HEK293 (cell line): ENCODE measurements at regions not wholly inside any gene's neighbourhood (a gene's known extent, or its start where the extent isn't known, plus 50 kb on each side); places are given as distances from the start of the nearest gene placed in this dataset.

Experiments used
- CTCF ChIA-PET: fragments of 350-600 bp; formaldehyde crosslinking; extraction: SDS; loops from one replicate; lab custom pipeline; 2021; ENCODE audit warnings: antibody characterized with exemption; lab: Yijun Ruan, JAX
- POLR2A ChIA-PET: fragments of 300-600 bp; formaldehyde crosslinking; extraction: SDS; loops from one replicate; lab custom pipeline; 2020; ENCODE audit warnings: antibody characterized with exemption, inconsistent platforms; lab: Yijun Ruan, JAX
- H3K27ac ChIP-seq: fragments of 200-500 bp; sonication (Bioruptor generic); 2 replicates; pipeline ENCODE4 v1.5.1; 2014; ENCODE audit warnings: low read depth, low read length, control low read depth, inconsistent platforms; ENCODE audit errors: extremely low read depth
- H3K36me3 ChIP-seq, 2 experiments: fragments of 200-500 bp in 1 of 2; sonication (Bioruptor generic) in 1 of 2; 1 replicate in 1 of 2; 2 replicates in 1 of 2; pipeline ENCODE4 v1.5.1; 2014 to 2017; ENCODE audit warnings: inconsistent platforms in 2 of 2, low read length in 2 of 2; ENCODE audit not compliant: control insufficient read depth in 2 of 2, insufficient read depth in 1 of 2
- H3K4me1 ChIP-seq: fragments of 200-500 bp; sonication (Bioruptor generic); 2 replicates; pipeline ENCODE4 v1.5.1; 2014; ENCODE audit warnings: mild to moderate bottlenecking, low read length, inconsistent platforms; ENCODE audit not compliant: control insufficient read depth, insufficient read depth
- H3K4me3 ChIP-seq: 2 replicates; pipeline ENCODE4 v1.5.1; 2011; ENCODE audit warnings: low read depth, mild to moderate bottlenecking, control low read depth, low read length, moderate library complexity
- H3K9me3 ChIP-seq: fragments of 200-500 bp; sonication (Bioruptor generic); 2 replicates; pipeline ENCODE4 v1.5.1; 2014; ENCODE audit warnings: low read depth, low read length, inconsistent platforms; ENCODE audit not compliant: control insufficient read depth, insufficient read depth
- SCRT2 ChIP-seq: fragments of 450-650 bp; formaldehyde crosslinking; IDR thresholded peaks from 2 replicates; pipeline ENCODE4 v1.5.1; 2016; ENCODE audit warnings: missing biosample characterization, missing genetic modification characterization
- SP7 ChIP-seq: fragments of 450-650 bp; formaldehyde crosslinking; IDR thresholded peaks from 2 replicates; pipeline ENCODE4 v1.5.1; 2016; ENCODE audit warnings: missing biosample characterization, missing genetic modification characterization
- TRIM28 ChIP-seq: IDR thresholded peaks from 2 replicates; pipeline ENCODE4 v1.6.1; 2011; ENCODE audit warnings: low read length, control low read depth, borderline replicate concordance
- ZFP37 ChIP-seq: fragments of 450-650 bp; formaldehyde crosslinking; IDR thresholded peaks from 2 replicates; pipeline ENCODE4 v1.5.1; 2016; ENCODE audit warnings: missing biosample characterization, missing genetic modification characterization
- ZFP69B ChIP-seq: fragments of 450-650 bp; formaldehyde crosslinking; IDR thresholded peaks from 2 replicates; pipeline ENCODE4 v1.5.1; 2016; ENCODE audit warnings: missing biosample characterization, missing genetic modification characterization
- ZNF16 ChIP-seq: fragments of 450-650 bp; formaldehyde crosslinking; IDR thresholded peaks from 2 replicates; pipeline ENCODE4 v1.5.1; 2016; ENCODE audit warnings: low read depth, missing biosample characterization, missing genetic modification characterization
- ZNF184 ChIP-seq: fragments of 450-650 bp; IDR thresholded peaks from 2 replicates; pipeline ENCODE4 v1.5.1; 2018; ENCODE audit warnings: missing biosample characterization, mild to moderate bottlenecking, missing genetic modification characterization
- ZNF214 ChIP-seq: fragments of 450-650 bp; formaldehyde crosslinking; IDR thresholded peaks from 2 replicates; pipeline ENCODE4 v1.5.1; 2017; ENCODE audit warnings: missing biosample characterization, mild to moderate bottlenecking, missing genetic modification characterization, borderline replicate concordance
- ZNF221 ChIP-seq: fragments of 450-650 bp; formaldehyde crosslinking; IDR thresholded peaks from 2 replicates; pipeline ENCODE4 v1.5.1; 2017; ENCODE audit warnings: missing biosample characterization, missing genetic modification characterization, borderline replicate concordance
- ZNF24 ChIP-seq: fragments of 450-650 bp; formaldehyde crosslinking; IDR thresholded peaks from 2 replicates; pipeline ENCODE4 v1.5.1; 2016; ENCODE audit warnings: missing biosample characterization, missing genetic modification characterization
- ZNF366 ChIP-seq: fragments of 450-650 bp; formaldehyde crosslinking; conservative IDR thresholded peaks from 2 replicates; pipeline ENCODE4 v1.5.1; 2016; ENCODE audit warnings: missing biosample characterization, missing genetic modification characterization
- ZNF394 ChIP-seq: fragments of 450-650 bp; formaldehyde crosslinking; IDR thresholded peaks from 2 replicates; pipeline ENCODE4 v1.5.1; 2016; ENCODE audit warnings: missing biosample characterization, missing genetic modification characterization, mild to moderate bottlenecking, moderate library complexity, borderline replicate concordance
- ZNF423 ChIP-seq: fragments of 450-650 bp; formaldehyde crosslinking; IDR thresholded peaks from 2 replicates; pipeline ENCODE4 v1.5.1; 2016; ENCODE audit warnings: missing biosample characterization, missing genetic modification characterization
- ZNF558 ChIP-seq: fragments of 450-650 bp; formaldehyde crosslinking; IDR thresholded peaks from 2 replicates; pipeline ENCODE4 v1.5.1; 2016; ENCODE audit warnings: missing biosample characterization, missing genetic modification characterization
- ZNF629 ChIP-seq: fragments of 450-650 bp; formaldehyde crosslinking; IDR thresholded peaks from 2 replicates; pipeline ENCODE4 v1.5.1; 2017; ENCODE audit warnings: missing biosample characterization, missing genetic modification characterization
- ZNF664 ChIP-seq: fragments of 450-650 bp; formaldehyde crosslinking; IDR thresholded peaks from 2 replicates; pipeline ENCODE4 v1.5.1; 2016; ENCODE audit warnings: missing biosample characterization, missing genetic modification characterization
- TF ChIP-seq, protein P1 (sequence below): fragments of 450-650 bp; formaldehyde crosslinking; IDR thresholded peaks from 2 replicates; pipeline ENCODE4 v1.5.1; 2016; ENCODE audit warnings: missing biosample characterization, missing genetic modification characterization
- TF ChIP-seq, protein P2 (sequence below): fragments of 450-650 bp; formaldehyde crosslinking; IDR thresholded peaks from 2 replicates; pipeline ENCODE4 v1.5.1; 2016; ENCODE audit warnings: missing biosample characterization, missing genetic modification characterization
- TF ChIP-seq, protein P3 (sequence below): fragments of 450-650 bp; formaldehyde crosslinking; IDR thresholded peaks from 2 replicates; pipeline ENCODE4 v1.5.1; 2016; ENCODE audit warnings: missing biosample characterization, missing genetic modification characterization, low read depth
- TF ChIP-seq, protein P4 (sequence below): fragments of 450-650 bp; formaldehyde crosslinking; optimal IDR thresholded peaks from 2 replicates; pipeline ENCODE3; 2016; ENCODE audit warnings: missing biosample characterization, mild to moderate bottlenecking, missing genetic modification characterization
- TF ChIP-seq, protein P5 (sequence below): fragments of 450-650 bp; formaldehyde crosslinking; IDR thresholded peaks from 2 replicates; pipeline ENCODE4 v1.5.1; 2016; ENCODE audit warnings: missing biosample characterization, missing genetic modification characterization
- TF ChIP-seq, protein P6 (sequence below): fragments of 450-650 bp; formaldehyde crosslinking; IDR thresholded peaks from 2 replicates; pipeline ENCODE4 v1.5.1; 2017; ENCODE audit warnings: missing biosample characterization, missing genetic modification characterization

DNA sequence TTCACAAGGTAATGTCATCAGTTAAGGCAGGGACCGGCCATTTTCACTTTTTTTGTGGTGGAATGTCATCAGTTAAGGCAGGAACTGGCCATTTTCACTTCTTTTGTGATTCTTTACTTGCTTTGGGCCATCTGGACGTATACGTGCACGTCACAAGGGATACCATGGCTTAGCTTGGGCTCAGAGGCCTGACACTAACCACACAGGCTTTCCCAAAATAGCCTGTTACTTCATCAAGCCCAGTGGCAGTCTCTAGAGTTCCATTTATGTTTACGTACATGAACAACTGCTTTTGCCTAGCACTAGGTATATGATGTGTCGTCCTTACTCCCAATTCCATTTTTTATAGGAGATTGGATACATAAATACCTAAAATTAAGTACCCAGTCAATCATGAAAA, 237.9 kb downstream of the C7orf25 start:
- Histone ChIP-seq H3K9me3 (no peaks in the 10 kb centered on the region), H3K36me3 (no peaks in the 10 kb centered on the region), H3K4me1 (no peaks in the 10 kb centered on the region), H3K4me3 (no peak overlapping the region), H3K27ac (no peak overlapping the region)
- TF ChIP-seq ZNF558 (tag by site-specific recombination) (no peak), ZNF24 (no peak), TRIM28 (no peak), ZNF664 (tag by site-specific recombination) (no peak), ZNF214 (tag by site-specific recombination) (no peak), ZNF221 (tag by site-specific recombination) (no peak)
- TF ChIP-seq, protein P1, sequence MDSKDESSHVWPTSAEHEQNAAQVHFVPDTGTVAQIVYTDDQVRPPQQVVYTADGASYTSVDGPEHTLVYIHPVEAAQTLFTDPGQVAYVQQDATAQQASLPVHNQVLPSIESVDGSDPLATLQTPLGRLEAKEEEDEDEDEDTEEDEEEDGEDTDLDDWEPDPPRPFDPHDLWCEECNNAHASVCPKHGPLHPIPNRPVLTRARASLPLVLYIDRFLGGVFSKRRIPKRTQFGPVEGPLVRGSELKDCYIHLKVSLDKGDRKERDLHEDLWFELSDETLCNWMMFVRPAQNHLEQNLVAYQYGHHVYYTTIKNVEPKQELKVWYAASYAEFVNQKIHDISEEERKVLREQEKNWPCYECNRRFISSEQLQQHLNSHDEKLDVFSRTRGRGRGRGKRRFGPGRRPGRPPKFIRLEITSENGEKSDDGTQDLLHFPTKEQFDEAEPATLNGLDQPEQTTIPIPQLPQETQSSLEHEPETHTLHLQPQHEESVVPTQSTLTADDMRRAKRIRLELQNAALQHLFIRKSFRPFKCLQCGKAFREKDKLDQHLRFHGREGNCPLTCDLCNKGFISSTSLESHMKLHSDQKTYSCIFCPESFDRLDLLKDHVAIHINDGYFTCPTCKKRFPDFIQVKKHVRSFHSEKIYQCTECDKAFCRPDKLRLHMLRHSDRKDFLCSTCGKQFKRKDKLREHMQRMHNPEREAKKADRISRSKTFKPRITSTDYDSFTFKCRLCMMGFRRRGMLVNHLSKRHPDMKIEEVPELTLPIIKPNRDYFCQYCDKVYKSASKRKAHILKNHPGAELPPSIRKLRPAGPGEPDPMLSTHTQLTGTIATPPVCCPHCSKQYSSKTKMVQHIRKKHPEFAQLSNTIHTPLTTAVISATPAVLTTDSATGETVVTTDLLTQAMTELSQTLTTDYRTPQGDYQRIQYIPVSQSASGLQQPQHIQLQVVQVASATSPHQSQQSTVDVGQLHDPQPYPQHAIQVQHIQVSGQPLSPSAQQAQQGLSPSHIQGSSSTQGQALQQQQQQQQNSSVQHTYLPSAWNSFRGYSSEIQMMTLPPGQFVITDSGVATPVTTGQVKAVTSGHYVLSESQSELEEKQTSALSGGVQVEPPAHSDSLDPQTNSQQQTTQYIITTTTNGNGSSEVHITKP, result no peak
- TF ChIP-seq, protein P2, sequence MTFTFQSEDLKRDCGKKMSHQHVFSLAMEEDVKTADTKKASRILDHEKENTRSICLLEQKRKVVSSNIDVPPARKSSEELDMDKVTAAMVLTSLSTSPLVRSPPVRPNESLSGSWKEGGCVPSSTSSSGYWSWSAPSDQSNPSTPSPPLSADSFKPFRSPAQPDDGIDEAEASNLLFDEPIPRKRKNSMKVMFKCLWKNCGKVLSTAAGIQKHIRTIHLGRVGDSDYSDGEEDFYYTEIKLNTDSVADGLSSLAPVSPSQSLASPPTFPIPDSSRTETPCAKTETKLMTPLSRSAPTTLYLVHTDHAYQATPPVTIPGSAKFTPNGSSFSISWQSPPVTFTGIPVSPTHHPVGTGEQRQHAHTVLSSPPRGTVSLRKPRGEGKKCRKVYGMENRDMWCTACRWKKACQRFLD, result no peak
- CTCF ChIA-PET, result interaction anchor here (1.0 to 1.6 kb wide), 2 partner anchors 695 to 733 kb away, joined by 3 to 6 read pairs; no protein-coding TSS in a partner anchor
- POLR2A ChIA-PET, result no interaction called here

DNA sequence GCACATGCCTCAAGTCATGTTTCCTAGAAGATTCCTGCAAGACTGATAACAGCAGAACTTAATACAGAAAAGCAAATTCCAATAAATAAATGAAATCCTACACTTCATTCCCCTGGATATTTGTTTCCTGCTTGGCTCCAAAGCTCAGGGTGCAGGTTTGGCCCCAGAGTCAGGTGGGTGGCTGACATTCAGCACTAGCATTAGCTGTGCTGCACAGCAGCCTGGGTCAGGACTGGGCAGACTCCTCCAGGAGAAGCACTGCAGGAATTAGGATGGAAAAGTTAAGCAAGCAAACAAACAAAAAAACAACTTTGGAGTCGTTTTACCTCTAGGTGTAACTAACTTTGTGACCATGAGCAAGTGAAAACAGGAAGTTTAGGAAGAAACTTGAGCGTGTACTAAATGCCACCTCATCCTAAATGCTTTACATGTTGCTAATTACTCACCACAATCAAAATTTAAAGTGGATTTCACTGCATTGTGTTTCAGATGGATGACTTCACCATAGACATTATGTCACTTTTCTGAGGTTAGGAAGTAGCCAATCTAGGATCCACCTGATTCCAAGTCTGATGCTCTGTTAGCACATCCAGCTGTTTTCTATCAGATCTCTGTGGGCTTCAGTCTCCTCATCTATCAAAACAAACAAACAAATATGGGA, 239.4 kb downstream of the C7orf25 start:
- H3K9me3 ChIP-seq, result no peaks in the 10 kb centered on the region
- no peaks in the 10 kb centered on the region for H3K36me3 ChIP-seq
- no peaks in the 10 kb centered on the region for H3K4me1 ChIP-seq
- H3K4me3 ChIP-seq, result no peak overlapping the region
- POLR2A ChIA-PET, result no interaction called here
- CTCF ChIA-PET, result interaction anchor here (1.6 kb wide), 1 partner anchor 732 kb away, joined by 6 read pairs; no protein-coding TSS in a partner anchor
- no peak overlapping the region for H3K27ac ChIP-seq
- TF ChIP-seq ZNF214 (tag by site-specific recombination) (no peak), ZNF629 (tag by site-specific recombination) (peak; percentile 54; the same call in 1 of the 2 replicates), SP7 (tag by site-specific recombination) (peak; percentile 44; the same call in 1 of the 2 replicates), ZFP37 (tag by site-specific recombination) (0 out of 2 replicates have a peak, but pooled peaks have one; percentile 26), ZFP69B (tag by site-specific recombination) (peak; percentile 19; the same call in 1 of the 2 replicates), ZNF394 (peak; percentile 44; the same call in 1 of the 2 replicates), ZNF423 (tag by site-specific recombination) (no peak), ZNF184 (tag by site-specific recombination) (0 out of 2 replicates have a peak, but pooled peaks have one; percentile 35), SCRT2 (peak; percentile 52; the same call in 1 of the 2 replicates), ZNF366 (tag by site-specific recombination) (peak; percentile 67), ZNF16 (tag by site-specific recombination) (no peak)
- TF ChIP-seq, protein P3, sequence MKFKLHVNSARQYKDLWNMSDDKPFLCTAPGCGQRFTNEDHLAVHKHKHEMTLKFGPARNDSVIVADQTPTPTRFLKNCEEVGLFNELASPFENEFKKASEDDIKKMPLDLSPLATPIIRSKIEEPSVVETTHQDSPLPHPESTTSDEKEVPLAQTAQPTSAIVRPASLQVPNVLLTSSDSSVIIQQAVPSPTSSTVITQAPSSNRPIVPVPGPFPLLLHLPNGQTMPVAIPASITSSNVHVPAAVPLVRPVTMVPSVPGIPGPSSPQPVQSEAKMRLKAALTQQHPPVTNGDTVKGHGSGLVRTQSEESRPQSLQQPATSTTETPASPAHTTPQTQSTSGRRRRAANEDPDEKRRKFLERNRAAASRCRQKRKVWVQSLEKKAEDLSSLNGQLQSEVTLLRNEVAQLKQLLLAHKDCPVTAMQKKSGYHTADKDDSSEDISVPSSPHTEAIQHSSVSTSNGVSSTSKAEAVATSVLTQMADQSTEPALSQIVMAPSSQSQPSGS (tag by site-specific recombination), result 0 out of 2 replicates have a peak, but pooled peaks have one; percentile 22
- TF ChIP-seq, protein P4, sequence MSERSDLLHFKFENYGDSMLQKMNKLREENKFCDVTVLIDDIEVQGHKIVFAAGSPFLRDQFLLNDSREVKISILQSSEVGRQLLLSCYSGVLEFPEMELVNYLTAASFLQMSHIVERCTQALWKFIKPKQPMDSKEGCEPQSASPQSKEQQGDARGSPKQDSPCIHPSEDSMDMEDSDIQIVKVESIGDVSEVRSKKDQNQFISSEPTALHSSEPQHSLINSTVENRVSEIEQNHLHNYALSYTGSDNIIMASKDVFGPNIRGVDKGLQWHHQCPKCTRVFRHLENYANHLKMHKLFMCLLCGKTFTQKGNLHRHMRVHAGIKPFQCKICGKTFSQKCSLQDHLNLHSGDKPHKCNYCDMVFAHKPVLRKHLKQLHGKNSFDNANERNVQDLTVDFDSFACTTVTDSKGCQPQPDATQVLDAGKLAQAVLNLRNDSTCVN (tag by site-specific recombination), result no peak
- TF ChIP-seq, protein P5, sequence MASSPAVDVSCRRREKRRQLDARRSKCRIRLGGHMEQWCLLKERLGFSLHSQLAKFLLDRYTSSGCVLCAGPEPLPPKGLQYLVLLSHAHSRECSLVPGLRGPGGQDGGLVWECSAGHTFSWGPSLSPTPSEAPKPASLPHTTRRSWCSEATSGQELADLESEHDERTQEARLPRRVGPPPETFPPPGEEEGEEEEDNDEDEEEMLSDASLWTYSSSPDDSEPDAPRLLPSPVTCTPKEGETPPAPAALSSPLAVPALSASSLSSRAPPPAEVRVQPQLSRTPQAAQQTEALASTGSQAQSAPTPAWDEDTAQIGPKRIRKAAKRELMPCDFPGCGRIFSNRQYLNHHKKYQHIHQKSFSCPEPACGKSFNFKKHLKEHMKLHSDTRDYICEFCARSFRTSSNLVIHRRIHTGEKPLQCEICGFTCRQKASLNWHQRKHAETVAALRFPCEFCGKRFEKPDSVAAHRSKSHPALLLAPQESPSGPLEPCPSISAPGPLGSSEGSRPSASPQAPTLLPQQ (tag by site-specific recombination), result 0 out of 2 replicates have a peak, but pooled peaks have one; percentile 34
- TF ChIP-seq, protein P6, sequence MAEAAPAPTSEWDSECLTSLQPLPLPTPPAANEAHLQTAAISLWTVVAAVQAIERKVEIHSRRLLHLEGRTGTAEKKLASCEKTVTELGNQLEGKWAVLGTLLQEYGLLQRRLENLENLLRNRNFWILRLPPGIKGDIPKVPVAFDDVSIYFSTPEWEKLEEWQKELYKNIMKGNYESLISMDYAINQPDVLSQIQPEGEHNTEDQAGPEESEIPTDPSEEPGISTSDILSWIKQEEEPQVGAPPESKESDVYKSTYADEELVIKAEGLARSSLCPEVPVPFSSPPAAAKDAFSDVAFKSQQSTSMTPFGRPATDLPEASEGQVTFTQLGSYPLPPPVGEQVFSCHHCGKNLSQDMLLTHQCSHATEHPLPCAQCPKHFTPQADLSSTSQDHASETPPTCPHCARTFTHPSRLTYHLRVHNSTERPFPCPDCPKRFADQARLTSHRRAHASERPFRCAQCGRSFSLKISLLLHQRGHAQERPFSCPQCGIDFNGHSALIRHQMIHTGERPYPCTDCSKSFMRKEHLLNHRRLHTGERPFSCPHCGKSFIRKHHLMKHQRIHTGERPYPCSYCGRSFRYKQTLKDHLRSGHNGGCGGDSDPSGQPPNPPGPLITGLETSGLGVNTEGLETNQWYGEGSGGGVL (tag by site-specific recombination), result peak; percentile 16; the same call in 1 of the 2 replicates
